HEK293 (cell line): ENCODE measurements at regions not wholly inside any gene's neighbourhood (a gene's known extent, or its start where the extent isn't known, plus 50 kb on each side); places are given as distances from the start of the nearest gene placed in this dataset.

ENCODE experiments used
- CTCF ChIA-PET: fragments of 350-600 bp; formaldehyde crosslinking; extraction: SDS; loops from one replicate; lab custom pipeline; 2021; ENCODE audit warnings: antibody characterized with exemption; lab: Yijun Ruan, JAX
- POLR2A ChIA-PET: fragments of 300-600 bp; formaldehyde crosslinking; extraction: SDS; loops from one replicate; lab custom pipeline; 2020; ENCODE audit warnings: antibody characterized with exemption, inconsistent platforms; lab: Yijun Ruan, JAX
- H3K27ac ChIP-seq: fragments of 200-500 bp; sonication (Bioruptor generic); 2 replicates; pipeline ENCODE4 v1.5.1; 2014; ENCODE audit warnings: low read depth, low read length, control low read depth, inconsistent platforms; ENCODE audit errors: extremely low read depth
- H3K36me3 ChIP-seq, 2 experiments: fragments of 200-500 bp in 1 of 2; sonication (Bioruptor generic) in 1 of 2; 1 replicate in 1 of 2; 2 replicates in 1 of 2; pipeline ENCODE4 v1.5.1; 2014 to 2017; ENCODE audit warnings: inconsistent platforms in 2 of 2, low read length in 2 of 2; ENCODE audit not compliant: control insufficient read depth in 2 of 2, insufficient read depth in 1 of 2
- H3K4me1 ChIP-seq: fragments of 200-500 bp; sonication (Bioruptor generic); 2 replicates; pipeline ENCODE4 v1.5.1; 2014; ENCODE audit warnings: mild to moderate bottlenecking, low read length, inconsistent platforms; ENCODE audit not compliant: control insufficient read depth, insufficient read depth
- H3K4me3 ChIP-seq: 2 replicates; pipeline ENCODE4 v1.5.1; 2011; ENCODE audit warnings: low read depth, mild to moderate bottlenecking, control low read depth, low read length, moderate library complexity
- H3K9me3 ChIP-seq: fragments of 200-500 bp; sonication (Bioruptor generic); 2 replicates; pipeline ENCODE4 v1.5.1; 2014; ENCODE audit warnings: low read depth, low read length, inconsistent platforms; ENCODE audit not compliant: control insufficient read depth, insufficient read depth
- BCL6B ChIP-seq: fragments of 450-650 bp; formaldehyde crosslinking; IDR thresholded peaks from 2 replicates; pipeline ENCODE4 v1.5.1; 2017; ENCODE audit warnings: missing biosample characterization, missing genetic modification characterization
- PATZ1 ChIP-seq: fragments of 450-650 bp; formaldehyde crosslinking; IDR thresholded peaks from 2 replicates; pipeline ENCODE4 v1.5.1; 2016; ENCODE audit warnings: missing biosample characterization, missing genetic modification characterization
- RBAK ChIP-seq: fragments of 450-650 bp; formaldehyde crosslinking; IDR thresholded peaks from 2 replicates; pipeline ENCODE4 v1.5.1; 2016; ENCODE audit warnings: missing biosample characterization, missing genetic modification characterization
- REST ChIP-seq: fragments of 450-650 bp; formaldehyde crosslinking; IDR thresholded peaks from 2 replicates; pipeline ENCODE4 v1.5.1; 2016; ENCODE audit warnings: missing biosample characterization, missing genetic modification characterization
- ZFP41 ChIP-seq: fragments of 450-650 bp; formaldehyde crosslinking; IDR thresholded peaks from 2 replicates; pipeline ENCODE4 v1.5.1; 2016; ENCODE audit warnings: missing biosample characterization, missing genetic modification characterization, borderline replicate concordance
- ZNF121 ChIP-seq: fragments of 450-650 bp; formaldehyde crosslinking; IDR thresholded peaks from 2 replicates; pipeline ENCODE4 v1.5.1; 2016; ENCODE audit warnings: missing biosample characterization, missing genetic modification characterization
- ZNF18 ChIP-seq: fragments of 450-650 bp; formaldehyde crosslinking; IDR thresholded peaks from 2 replicates; pipeline ENCODE4 v1.5.1; 2016; ENCODE audit warnings: missing biosample characterization, missing genetic modification characterization
- ZNF202 ChIP-seq: fragments of 450-650 bp; formaldehyde crosslinking; IDR thresholded peaks from 2 replicates; pipeline ENCODE4 v1.5.1; 2016; ENCODE audit warnings: missing biosample characterization, missing genetic modification characterization, borderline replicate concordance
- ZNF214 ChIP-seq: fragments of 450-650 bp; formaldehyde crosslinking; IDR thresholded peaks from 2 replicates; pipeline ENCODE4 v1.5.1; 2017; ENCODE audit warnings: missing biosample characterization, mild to moderate bottlenecking, missing genetic modification characterization, borderline replicate concordance
- ZNF341 ChIP-seq: fragments of 450-650 bp; formaldehyde crosslinking; IDR thresholded peaks from 2 replicates; pipeline ENCODE4; 2016; ENCODE audit warnings: low read depth, missing biosample characterization, missing genetic modification characterization
- ZNF426 ChIP-seq: fragments of 450-650 bp; formaldehyde crosslinking; IDR thresholded peaks from 2 replicates; pipeline ENCODE4 v1.5.1; 2017; ENCODE audit warnings: missing biosample characterization, missing genetic modification characterization, mild to moderate bottlenecking, inconsistent platforms, moderate library complexity
- ZNF449 ChIP-seq: fragments of 450-650 bp; formaldehyde crosslinking; IDR thresholded peaks from 2 replicates; pipeline ENCODE4 v1.5.1; 2017; ENCODE audit warnings: missing biosample characterization, mild to moderate bottlenecking, missing genetic modification characterization, moderate library complexity
- ZNF555 ChIP-seq: fragments of 450-650 bp; formaldehyde crosslinking; conservative IDR thresholded peaks from 2 replicates; pipeline ENCODE4 v1.5.1; 2017; ENCODE audit warnings: missing biosample characterization, mild to moderate bottlenecking, missing genetic modification characterization, inconsistent platforms
- ZNF629 ChIP-seq: fragments of 450-650 bp; formaldehyde crosslinking; IDR thresholded peaks from 2 replicates; pipeline ENCODE4 v1.5.1; 2017; ENCODE audit warnings: missing biosample characterization, missing genetic modification characterization
- ZNF639 ChIP-seq: fragments of 450-650 bp; formaldehyde crosslinking; IDR thresholded peaks from 2 replicates; pipeline ENCODE4 v1.5.1; 2016; ENCODE audit warnings: missing biosample characterization, missing genetic modification characterization
- ZNF837 ChIP-seq: fragments of 450-650 bp; formaldehyde crosslinking; IDR thresholded peaks from 2 replicates; pipeline ENCODE4 v1.5.1; 2016; ENCODE audit warnings: missing biosample characterization, missing genetic modification characterization

GRCh38 chr16:26708428-26708827 lies 358.3 kb upstream of the C16orf82 start:
- H3K4me3 ChIP-seq: no peak overlapping the region
- H3K36me3 ChIP-seq: no peaks in the 10 kb centered on the region
- ChIA-PET CTCF (no interaction called here), POLR2A (no interaction called here)
- no peaks in the 10 kb centered on the region for H3K9me3 ChIP-seq
- H3K27ac ChIP-seq: no peak overlapping the region
- TF ChIP-seq ZNF629 (no peak), ZNF18 (tag by site-specific recombination) (no peak), ZNF426 (no peak), ZFP41 (tag by site-specific recombination) (no peak), ZNF837 (no peak), ZNF449 (tag by site-specific recombination) (no peak), BCL6B (tag by site-specific recombination) (no peak), ZNF121 (tag by site-specific recombination) (no peak), PATZ1 (tag by site-specific recombination) (no peak), ZNF341 (tag by site-specific recombination) (no peak)
- TF ChIP-seq, all 188 proteins: peak for 0
- H3K4me1 ChIP-seq: no peaks in the 10 kb centered on the region

- Histone ChIP-seq H3K36me3 (no peaks in the 10 kb centered on the region), H3K4me1 (no peaks in the 10 kb centered on the region), H3K4me3 (no peak overlapping the region), H3K27ac (no peak overlapping the region), H3K9me3 (no peaks in the 10 kb centered on the region)
- TF ChIP-seq ZNF555 (tag by site-specific recombination) (no peak), ZNF214 (tag by site-specific recombination) (no peak)
- CTCF ChIA-PET: no interaction called here
- POLR2A ChIA-PET: no interaction called here
Measured at GRCh38 chr16:26709175-26709574, 357.6 kb upstream of the C16orf82 start.

- no peak for TF ChIP-seq ZNF639 (tag by site-specific recombination)
- no peak for TF ChIP-seq REST (tag by site-specific recombination)
- no peak for TF ChIP-seq RBAK
- no peak for TF ChIP-seq ZNF202 (tag by site-specific recombination)
- H3K4me1 ChIP-seq: no peaks in the 10 kb centered on the region
- CTCF ChIA-PET: no interaction called here
- H3K27ac ChIP-seq: no peak overlapping the region
- H3K36me3 ChIP-seq: no peaks in the 10 kb centered on the region
- H3K9me3 ChIP-seq: no peaks in the 10 kb centered on the region
- H3K4me3 ChIP-seq: no peak overlapping the region
- POLR2A ChIA-PET: no interaction called here
Measured at GRCh38 chr16:26709754-26710153, 357.0 kb upstream of the C16orf82 start.
